ENCODE measurements at regions not wholly inside any gene's neighbourhood (a gene's known extent, or its start where the extent isn't known, plus 50 kb on each side); places are given as distances from the start of the nearest gene placed in this dataset.

- TF ChIP-seq POLR2A (IDR thresholded peaks at IDR 0.05) = no peak
- TF ChIP-seq CTCF (IDR thresholded peaks at IDR 0.05) = no peak
- TF ChIP-seq EP300 (IDR thresholded peaks at IDR 0.05) = no peak
Measured at GRCh38 chr9:115202181-115202580, 84.2 kb upstream of the TNC start.

Data from tibial nerve (tissue), 4 donors.